H9 (cell line): ENCODE measurements at regions not wholly inside any gene's neighbourhood (a gene's known extent, or its start where the extent isn't known, plus 50 kb on each side); places are given as distances from the start of the nearest gene placed in this dataset.

ENCODE experiments used
- DNase-seq: peaks from one replicate; pipeline ENCODE4 v3.0.0-alpha.2; 2017
- H2AFZ ChIP-seq: one replicate; pipeline ENCODE4 v1.6.1; 2013; ENCODE audit warnings: mild to moderate bottlenecking, low read length, control low read depth, moderate library complexity
- H2AK5ac ChIP-seq: 2 replicates; pipeline ENCODE4 v1.6.1; 2013; ENCODE audit warnings: low read length, control low read depth, mixed read lengths; ENCODE audit not compliant: insufficient read length
- H2BK120ac ChIP-seq: one replicate; pipeline ENCODE4 v1.6.1; 2013; ENCODE audit warnings: low read depth, mild to moderate bottlenecking, low read length, control low read depth, inconsistent platforms; ENCODE audit not compliant: poor library complexity, severe bottlenecking
- H2BK12ac ChIP-seq: 2 replicates; pipeline ENCODE4 v1.6.1; 2013; ENCODE audit warnings: low read length, control low read depth, mixed read lengths, low read depth; ENCODE audit not compliant: insufficient read length
- H2BK15ac ChIP-seq: 2 replicates; pipeline ENCODE4 v1.6.1; 2013; ENCODE audit warnings: low read depth, low read length, control low read depth
- H2BK20ac ChIP-seq: one replicate; pipeline ENCODE4 v1.6.1; 2013; ENCODE audit warnings: low read depth, mild to moderate bottlenecking, low read length, control low read depth, inconsistent platforms; ENCODE audit not compliant: poor library complexity, severe bottlenecking
- H2BK5ac ChIP-seq: 2 replicates; pipeline ENCODE4 v1.6.1; 2013; ENCODE audit warnings: low read length, control low read depth, mixed read lengths; ENCODE audit not compliant: insufficient read length
- H3K14ac ChIP-seq: 2 replicates; pipeline ENCODE4 v1.6.1; 2013; ENCODE audit warnings: low read length, control low read depth; ENCODE audit not compliant: insufficient read depth
- H3K18ac ChIP-seq: 2 replicates; pipeline ENCODE4 v1.6.1; 2013; ENCODE audit warnings: low read depth, mild to moderate bottlenecking, mixed read lengths, low read length, control low read depth; ENCODE audit not compliant: insufficient read length
- H3K23ac ChIP-seq: 2 replicates; pipeline ENCODE4 v1.6.1; 2013; ENCODE audit warnings: low read length, control low read depth, mixed read lengths, low read depth; ENCODE audit not compliant: insufficient read length
- H3K23me2 ChIP-seq: 2 replicates; pipeline ENCODE4 v1.6.1; 2013; ENCODE audit warnings: low read depth, mild to moderate bottlenecking, mixed read lengths, low read length, control low read depth; ENCODE audit not compliant: insufficient read length, poor library complexity, severe bottlenecking
- H3K27ac ChIP-seq: 2 replicates; pipeline ENCODE4 v1.5.1; 2013; ENCODE audit warnings: low read length, control low read depth, mixed read lengths, low read depth; ENCODE audit not compliant: insufficient read length
- H3K27me3 ChIP-seq: 2 replicates; pipeline ENCODE4 v1.6.1; 2013; ENCODE audit warnings: low read length, control low read depth, inconsistent platforms; ENCODE audit not compliant: insufficient read depth
- H3K4ac ChIP-seq: 2 replicates; pipeline ENCODE4 v1.6.1; 2013; ENCODE audit warnings: low read depth, mild to moderate bottlenecking, control low read depth, inconsistent platforms, low read length, moderate library complexity
- H3K4me1 ChIP-seq: 2 replicates; pipeline ENCODE4 v1.6.1; 2013; ENCODE audit warnings: low read length, control low read depth, inconsistent platforms; ENCODE audit not compliant: insufficient read depth
- H3K4me2 ChIP-seq: 2 replicates; pipeline ENCODE4 v1.6.1; 2013; ENCODE audit warnings: low read length, control low read depth, mixed read lengths; ENCODE audit not compliant: insufficient read length, insufficient read depth
- H3K56ac ChIP-seq: 2 replicates; pipeline ENCODE4 v1.6.1; 2013; ENCODE audit warnings: low read depth, mild to moderate bottlenecking, mixed read lengths, low read length, control low read depth; ENCODE audit not compliant: insufficient read length
- H3K79me1 ChIP-seq: 2 replicates; pipeline ENCODE4 v1.6.1; 2013; ENCODE audit warnings: low read depth, mild to moderate bottlenecking, moderate library complexity, low read length, control low read depth, inconsistent platforms; ENCODE audit not compliant: insufficient read depth, poor library complexity, severe bottlenecking
- H3K79me2 ChIP-seq: 2 replicates; pipeline ENCODE4 v1.6.1; 2013; ENCODE audit warnings: low read length, control low read depth, inconsistent platforms; ENCODE audit not compliant: insufficient read depth
- H3K9ac ChIP-seq: 2 replicates; pipeline ENCODE4 v1.6.1; 2013; ENCODE audit warnings: low read length, control low read depth, mixed read lengths; ENCODE audit not compliant: insufficient read length; ENCODE audit errors: extremely low read depth
- H3K9me3 ChIP-seq: one replicate; pipeline ENCODE4 v1.6.1; 2013; ENCODE audit warnings: low read depth, low read length, inconsistent platforms; ENCODE audit not compliant: control insufficient read depth
- H3T11ph ChIP-seq: one replicate; pipeline ENCODE4 v1.6.1; 2013; ENCODE audit warnings: mild to moderate bottlenecking, low read length, control low read depth, inconsistent platforms
- H4K20me1 ChIP-seq: one replicate; pipeline ENCODE4 v1.6.1; 2013; ENCODE audit not compliant: control insufficient read depth, insufficient read length, insufficient read depth
- H4K5ac ChIP-seq: 2 replicates; pipeline ENCODE4 v1.6.1; 2013; ENCODE audit warnings: low read depth, mild to moderate bottlenecking, mixed read lengths, low read length, control low read depth; ENCODE audit not compliant: insufficient read length
- H4K8ac ChIP-seq: replicated peaks from 2 replicates; pipeline ENCODE4 v1.6.1; 2013; ENCODE audit warnings: low read length, control low read depth, mixed read lengths, low read depth; ENCODE audit not compliant: insufficient read length
- H4K91ac ChIP-seq: 2 replicates; pipeline ENCODE4 v1.6.1; 2013; ENCODE audit warnings: low read depth, mild to moderate bottlenecking, moderate library complexity, mixed read lengths, low read length, control low read depth; ENCODE audit not compliant: insufficient read length
- H3K27ac Mint-ChIP-seq, 3 experiments: 2 replicates in 2 of 3; 3 replicates in 1 of 3; pipeline ENCODE4 v1.8.0; 2020 to 2021; ENCODE audit warnings: mixed read lengths in 3 of 3, mild to moderate bottlenecking in 1 of 3, moderate library complexity in 1 of 3
- H3K27me3 Mint-ChIP-seq: 2 replicates; pipeline ENCODE4 v1.8.0; 2021; ENCODE audit warnings: low read depth, mild to moderate bottlenecking, moderate library complexity, mixed read lengths
- H3K36me3 Mint-ChIP-seq, 3 experiments: 2 replicates in 2 of 3; 3 replicates in 1 of 3; pipeline ENCODE4 v1.8.0; 2020 to 2021; ENCODE audit warnings: low read depth in 3 of 3, mixed read lengths in 3 of 3; ENCODE audit not compliant: insufficient read depth in 1 of 3
- H3K4me1 Mint-ChIP-seq, 2 experiments: 2 replicates each; pipeline ENCODE4 v1.8.0; 2020; ENCODE audit warnings: mixed read lengths in 2 of 2
- H3K4me3 Mint-ChIP-seq, 2 experiments: 2 replicates in 1 of 2; 3 replicates in 1 of 2; pipeline ENCODE4 v1.8.0; 2020 to 2021; ENCODE audit warnings: mild to moderate bottlenecking in 2 of 2, mixed read lengths in 2 of 2, moderate library complexity in 1 of 2
- H3K9me3 Mint-ChIP-seq, 2 experiments: 2 replicates in 1 of 2; 3 replicates in 1 of 2; pipeline ENCODE4 v1.8.0; 2020; ENCODE audit warnings: mild to moderate bottlenecking in 2 of 2, mixed read lengths in 2 of 2, moderate library complexity in 1 of 2
- CTCF ChIP-seq: fragments of 200-600 bp; sonication (generic); conservative IDR thresholded peaks from 3 replicates; pipeline ENCODE4 v1.8.0; 2021; ENCODE audit warnings: antibody characterized with exemption, mild to moderate bottlenecking

GRCh38 chr20:40891351-40891750, 137.3 kb upstream of the TOP1 start:
- Histone ChIP-seq H3T11ph (no peak overlapping the region), H3K27me3 (no peaks in the 10 kb centered on the region), H3K18ac (no peak overlapping the region), H2BK12ac (no peak overlapping the region), H2BK20ac (no peak overlapping the region), H2BK15ac (no peak overlapping the region), H4K20me1 (no peaks in the 10 kb centered on the region), H2AFZ (no peak overlapping the region), H3K23ac (no peak overlapping the region), H2AK5ac (no peak overlapping the region), H4K91ac (no peak overlapping the region), H3K4me1 (no peaks in the 10 kb centered on the region), H2BK5ac (no peak overlapping the region), H3K14ac (no peak overlapping the region), H3K4ac (no peak overlapping the region), H3K79me1 (no peaks in the 10 kb centered on the region), H2BK120ac (no peak overlapping the region), H3K27ac (no peak overlapping the region), H4K8ac (no peak overlapping the region), H3K9ac (no peak overlapping the region), H3K4me2 (no peak overlapping the region), H3K56ac (no peak overlapping the region), H4K5ac (no peak overlapping the region), H3K9me3 (no peaks in the 10 kb centered on the region), H3K23me2 (no peaks in the 10 kb centered on the region), H3K79me2 (no peaks in the 10 kb centered on the region)
- Mint-ChIP-seq H3K27ac (no peak overlapping the region), H3K9me3 (no peaks in the 10 kb centered on the region), H3K4me3 (no peak overlapping the region), H3K27me3 (no peaks in the 10 kb centered on the region), H3K4me1 (no peaks in the 10 kb centered on the region), H3K36me3 (no peaks in the 10 kb centered on the region)
- no peak for TF ChIP-seq CTCF
- DNase-seq: no peak
